SU-DHL-6 (cell line): ENCODE measurements at regions not wholly inside any gene's neighbourhood (a gene's known extent, or its start where the extent isn't known, plus 50 kb on each side); places are given as distances from the start of the nearest gene placed in this dataset.

Experiments
- CTCF ChIP-seq: fragments of 200-600 bp; sonication (generic); IDR thresholded peaks from one replicate; pipeline ENCODE4 v1.5.1; 2017; ENCODE audit warnings: antibody characterized with exemption, mild to moderate bottlenecking, low read length, moderate library complexity; ENCODE audit not compliant: insufficient read depth, poor library complexity, severe bottlenecking
- EZH2phosphoT487 ChIP-seq: fragments of 200-600 bp; sonication (generic), shearing (Covaris generic); conservative IDR thresholded peaks from 2 replicates; pipeline ENCODE4 v1.6.1; 2018; ENCODE audit warnings: mild to moderate bottlenecking, antibody characterized with exemption, low read length, moderate library complexity, mixed read lengths

- TF ChIP-seq CTCF (peak; percentile 84), EZH2phosphoT487 (no peak)
These were observed 51.2 kb upstream of the TESK1 start for GRCh38 chr9:35553670-35554543.
